GM20000 (cell line): ENCODE measurements at regions not wholly inside any gene's neighbourhood (a gene's known extent, or its start where the extent isn't known, plus 50 kb on each side); places are given as distances from the start of the nearest gene placed in this dataset.
"Not testable (repeated sequence)": the region's sequence is repeated elsewhere in the genome, so short reads cannot be mapped to it uniquely, and the experiment has no call there.

ENCODE experiments used
- DNase-seq: peaks from one replicate; pipeline ENCODE4 v3.0.0; 2012; ENCODE audit warnings: low spot score
- TF ChIP-seq, protein P1 (sequence below): IDR thresholded peaks from 2 replicates; pipeline ENCODE4 v1.5.1; 2012; ENCODE audit warnings: mild to moderate bottlenecking, control low read depth; ENCODE audit errors: extremely low read depth, missing control alignments

DNA sequence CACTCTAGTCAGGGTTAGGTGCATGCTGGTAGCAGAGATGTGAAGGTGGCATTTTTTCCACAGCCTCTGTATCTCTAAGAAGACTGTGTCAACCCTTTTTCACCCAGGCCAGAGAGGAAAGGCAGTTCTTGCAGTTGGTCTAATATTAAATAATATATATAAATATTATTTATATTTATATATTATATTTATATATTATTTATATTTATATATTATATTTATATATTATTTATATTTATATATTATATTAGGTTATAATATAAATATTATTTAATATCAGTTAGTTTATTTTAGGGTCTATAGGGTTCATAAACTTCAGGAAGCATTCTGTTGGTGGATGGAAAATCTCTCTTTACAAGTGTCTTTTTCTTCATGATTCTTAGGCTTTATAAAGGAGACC lies 218.6 kb upstream of the DMRTA1 start:
- TF ChIP-seq, protein P1, sequence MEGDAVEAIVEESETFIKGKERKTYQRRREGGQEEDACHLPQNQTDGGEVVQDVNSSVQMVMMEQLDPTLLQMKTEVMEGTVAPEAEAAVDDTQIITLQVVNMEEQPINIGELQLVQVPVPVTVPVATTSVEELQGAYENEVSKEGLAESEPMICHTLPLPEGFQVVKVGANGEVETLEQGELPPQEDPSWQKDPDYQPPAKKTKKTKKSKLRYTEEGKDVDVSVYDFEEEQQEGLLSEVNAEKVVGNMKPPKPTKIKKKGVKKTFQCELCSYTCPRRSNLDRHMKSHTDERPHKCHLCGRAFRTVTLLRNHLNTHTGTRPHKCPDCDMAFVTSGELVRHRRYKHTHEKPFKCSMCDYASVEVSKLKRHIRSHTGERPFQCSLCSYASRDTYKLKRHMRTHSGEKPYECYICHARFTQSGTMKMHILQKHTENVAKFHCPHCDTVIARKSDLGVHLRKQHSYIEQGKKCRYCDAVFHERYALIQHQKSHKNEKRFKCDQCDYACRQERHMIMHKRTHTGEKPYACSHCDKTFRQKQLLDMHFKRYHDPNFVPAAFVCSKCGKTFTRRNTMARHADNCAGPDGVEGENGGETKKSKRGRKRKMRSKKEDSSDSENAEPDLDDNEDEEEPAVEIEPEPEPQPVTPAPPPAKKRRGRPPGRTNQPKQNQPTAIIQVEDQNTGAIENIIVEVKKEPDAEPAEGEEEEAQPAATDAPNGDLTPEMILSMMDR: no peak
- DNase-seq: no peak

DNA sequence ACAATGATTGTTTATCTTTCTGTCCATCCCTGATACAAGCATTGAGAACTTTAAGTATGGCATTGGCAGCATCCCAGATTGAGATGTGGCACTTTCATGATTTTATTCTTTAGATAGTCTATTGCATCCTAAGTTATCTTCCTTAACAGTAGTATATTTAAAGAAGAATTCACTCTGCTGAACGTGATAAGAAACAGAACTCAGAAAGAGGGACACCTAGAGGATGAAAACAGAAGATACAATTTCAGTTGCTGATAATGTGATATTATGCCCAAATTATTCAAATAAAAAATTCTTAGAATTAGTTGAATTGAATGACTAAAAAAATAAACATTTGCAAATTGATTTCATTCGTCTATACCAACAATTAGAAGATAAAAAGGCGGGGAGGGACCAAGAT lies 218.1 kb upstream of the DMRTA1 start:
- TF ChIP-seq, protein P1: no peak
- no peak for DNase-seq

DNA sequence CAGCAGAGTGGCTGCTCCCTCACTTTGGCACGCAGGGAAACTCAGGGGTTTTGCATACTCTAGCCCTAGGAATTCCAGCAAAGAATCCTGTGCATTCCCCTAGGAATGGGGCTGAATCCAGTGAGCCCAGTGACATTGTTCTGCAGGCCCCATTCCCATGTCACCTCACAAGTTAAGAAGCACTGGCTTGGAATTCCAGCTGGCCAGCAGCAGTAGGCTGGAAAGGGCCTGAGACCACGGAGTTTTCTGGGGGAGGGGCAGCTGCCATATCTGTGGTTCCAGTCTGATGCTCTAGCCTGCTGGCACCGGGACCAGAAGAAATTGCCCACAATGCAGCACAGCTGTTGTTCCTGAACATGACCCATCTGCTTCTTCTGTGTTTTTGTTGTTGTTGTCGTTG lies 217.6 kb upstream of the DMRTA1 start:
- DNase-seq: no peak

GRCh38 chr9:22231309-22231708 lies 215.3 kb upstream of the DMRTA1 start:
- DNase-seq: not testable (repeated sequence)

More for the DNA sequence above, 217.6 kb upstream of the DMRTA1 start:
- TF ChIP-seq, protein P1: no peak

GRCh38 chr9:22232971-22233370 lies 213.7 kb upstream of the DMRTA1 start:
- TF ChIP-seq, protein P1: no peak
- DNase-seq: no peak

DNA sequence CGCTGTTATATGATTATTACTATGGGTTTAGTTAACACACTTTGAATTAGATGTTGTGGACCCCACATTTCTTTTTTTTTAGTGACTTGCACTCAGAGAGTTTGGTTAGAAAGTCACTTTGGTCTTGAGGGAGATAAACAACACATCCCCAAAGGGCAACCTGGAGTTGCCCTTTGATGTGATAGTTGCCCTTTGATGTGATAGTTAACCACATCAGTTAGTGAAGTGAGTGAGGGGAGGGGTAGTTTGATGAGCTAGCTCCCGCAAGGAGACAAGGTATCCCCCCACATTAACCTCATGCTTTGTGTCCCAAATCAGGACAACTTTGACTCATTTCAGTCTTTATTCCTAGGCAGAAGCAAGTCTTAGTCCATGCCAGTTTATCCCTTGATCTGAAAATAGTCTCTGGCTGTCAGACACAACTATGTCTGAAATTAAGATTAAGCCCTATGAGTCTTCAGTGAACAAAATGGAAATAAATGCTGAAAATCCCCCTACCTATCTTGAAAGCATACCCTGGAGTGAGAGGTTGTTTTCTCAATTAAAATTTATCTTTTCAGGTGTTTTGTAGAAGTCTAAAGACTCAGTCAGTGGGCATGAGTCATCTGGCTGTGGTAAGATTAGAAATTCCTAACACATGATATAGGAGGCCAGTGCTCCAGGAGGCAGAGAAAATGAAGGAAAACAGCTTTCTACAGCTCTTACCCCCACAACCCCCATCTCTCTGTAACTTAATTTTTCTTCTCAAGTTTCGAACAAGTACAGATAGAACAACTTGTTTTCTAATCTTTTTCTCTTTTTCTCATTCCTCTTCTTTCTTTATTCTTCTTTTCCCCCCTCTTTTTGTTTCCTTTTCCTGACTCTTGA lies 208.9 kb upstream of the DMRTA1 start:
- no peak for DNase-seq
- TF ChIP-seq, protein P1: no peak

DNA sequence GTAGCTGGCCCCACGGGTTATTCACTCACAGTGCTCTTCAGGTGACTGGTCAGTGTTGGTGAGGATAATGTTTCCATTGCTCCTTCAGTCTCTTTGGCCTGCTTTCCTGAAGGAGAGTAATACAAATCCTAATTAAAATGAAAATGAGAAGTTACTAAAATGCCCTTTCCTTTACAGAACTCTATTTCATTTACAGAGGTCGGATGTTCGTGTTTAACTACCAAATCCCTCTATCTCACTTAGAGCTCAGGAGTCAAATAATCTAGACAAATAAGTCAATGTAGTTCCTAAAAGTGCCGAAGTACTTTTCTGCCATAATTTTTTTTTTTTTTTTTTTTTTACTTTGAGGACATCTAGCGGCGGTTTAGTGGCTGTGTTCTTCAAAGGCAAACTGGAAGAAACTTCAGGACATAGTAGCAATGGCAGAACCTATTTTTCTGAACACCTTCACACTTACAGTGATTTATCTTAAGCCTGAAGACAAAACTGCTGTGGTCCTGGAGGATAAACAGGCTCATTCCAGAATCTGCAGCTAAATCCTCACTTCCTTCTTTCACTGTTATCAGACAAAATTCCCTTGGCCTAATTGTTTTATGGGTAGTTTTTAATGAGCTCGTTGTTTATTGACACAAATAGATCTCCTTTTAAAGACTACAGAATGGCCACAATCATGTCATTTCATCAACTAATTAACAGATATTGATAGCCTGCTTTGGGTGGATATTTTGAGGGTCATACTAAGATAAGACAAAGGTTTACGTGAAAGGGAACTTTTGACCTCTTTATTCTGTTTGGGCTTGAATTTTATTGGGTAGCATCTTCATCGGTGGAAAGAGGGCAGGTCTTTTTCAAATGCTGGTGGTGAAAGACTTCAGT lies 207.6 kb upstream of the DMRTA1 start:
- peak; percentile 25 for DNase-seq
- TF ChIP-seq, protein P1: peak; percentile 36
